ENCODE measurements at regions not wholly inside any gene's neighbourhood (a gene's known extent, or its start where the extent isn't known, plus 50 kb on each side); places are given as distances from the start of the nearest gene placed in this dataset.

DNA sequence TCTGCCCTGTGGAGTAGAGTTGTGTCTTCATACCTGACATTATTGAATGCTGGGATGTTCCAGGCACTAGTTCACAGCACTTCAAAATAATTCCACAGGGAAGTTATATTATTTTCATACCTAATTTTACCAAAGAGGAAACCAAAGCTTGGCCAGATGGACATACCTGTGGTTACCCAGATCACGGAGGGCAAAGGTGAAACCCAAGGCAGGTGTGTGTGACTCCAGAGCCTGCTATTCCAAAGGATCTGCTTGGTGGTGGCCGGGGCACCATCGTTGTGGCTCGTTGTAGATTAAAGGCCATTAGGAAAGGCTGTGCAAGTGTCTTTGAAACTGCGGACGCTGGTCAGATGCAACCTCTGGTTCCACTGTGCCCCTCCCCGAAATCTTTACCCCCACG lies 108.6 kb downstream of the ZBTB18 start:
- Histone ChIP-seq H3K9ac (ENCODE audit: low read depth, low read length) (no peak overlapping the region), H3K4me3 (ENCODE audit: low read length) (no peak overlapping the region), H3K36me3 (ENCODE audit: insufficient read depth, low read depth, low read length) (no peaks in the 10 kb centered on the region), H3K27me3 (ENCODE audit: insufficient read depth, low read length) (no peaks in the 10 kb centered on the region), H3K27ac (ENCODE audit: low read length) (no peak overlapping the region), H3K4me1 (ENCODE audit: insufficient read depth, low read length) (peaks cover 31% of the 10 kb centered on the region), H3K9me3 (ENCODE audit: insufficient read depth, low read depth, low read length) (no peaks in the 10 kb centered on the region)

DNA sequence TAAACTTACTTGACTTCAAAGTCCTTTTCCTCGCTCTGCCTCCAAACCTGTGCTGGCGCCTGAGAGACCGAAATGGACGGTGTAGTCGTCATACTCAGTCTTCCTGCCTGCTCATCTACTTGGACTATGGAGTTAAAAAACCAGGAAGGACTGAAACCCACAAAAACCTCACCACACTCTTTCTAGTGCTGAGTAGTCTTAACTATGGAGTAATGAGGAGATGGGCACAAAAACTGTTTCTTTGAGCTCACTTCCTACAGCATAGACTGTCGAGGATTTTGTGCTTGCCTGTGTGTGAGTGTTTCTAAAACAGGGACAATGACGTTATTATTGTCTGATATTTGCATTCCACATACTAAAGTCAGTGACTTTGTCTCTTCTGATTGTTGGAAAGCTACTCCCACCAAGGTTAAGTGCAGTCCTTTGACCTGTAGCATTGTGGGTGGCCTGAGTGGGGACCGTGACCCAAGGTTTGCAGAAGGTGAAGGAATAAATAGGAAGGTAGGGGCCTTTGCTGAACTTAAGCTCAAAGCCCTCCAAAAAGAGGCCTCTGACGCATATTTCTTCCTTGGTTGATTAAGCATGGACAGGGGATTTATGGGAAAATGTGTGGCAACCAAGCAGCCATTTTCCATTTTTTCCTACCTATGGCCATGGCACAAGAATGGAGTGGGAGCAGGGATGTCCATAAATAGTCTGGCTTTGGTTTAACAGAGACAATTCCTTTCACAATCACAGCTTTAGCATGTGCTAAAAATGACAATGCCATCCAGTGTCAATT lies 109.6 kb downstream of the ZBTB18 start:
- H3K4me1 ChIP-seq (ENCODE audit: insufficient read depth, low read length) = peaks cover 31% of the 10 kb centered on the region
- H3K36me3 ChIP-seq (ENCODE audit: insufficient read depth, low read depth, low read length) = no peaks in the 10 kb centered on the region
- H3K9me3 ChIP-seq (ENCODE audit: insufficient read depth, low read depth, low read length) = no peaks in the 10 kb centered on the region
- no peaks in the 10 kb centered on the region for H3K27me3 ChIP-seq (ENCODE audit: insufficient read depth, low read length)
- no peak overlapping the region for H3K9ac ChIP-seq (ENCODE audit: low read depth, low read length)
- H3K27ac ChIP-seq (ENCODE audit: low read length) = no peak overlapping the region
- no peak overlapping the region for H3K4me3 ChIP-seq (ENCODE audit: low read length)

DNA sequence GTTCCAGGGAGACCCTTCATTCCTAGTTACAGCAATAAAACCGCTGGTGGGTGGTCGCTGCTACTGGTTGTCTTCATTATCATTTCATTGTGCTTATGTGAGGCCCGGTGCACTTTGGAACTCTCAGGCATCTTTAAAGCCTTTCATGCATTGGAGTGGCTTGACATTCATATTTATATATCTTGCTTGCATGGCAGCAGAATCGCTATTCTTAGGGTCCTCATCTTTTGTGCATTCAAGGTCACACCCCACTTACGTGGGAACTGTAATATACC lies 110.1 kb downstream of the ZBTB18 start:
- Histone ChIP-seq H3K4me3 (ENCODE audit: low read length) (no peak overlapping the region), H3K9me3 (ENCODE audit: insufficient read depth, low read depth, low read length) (no peaks in the 10 kb centered on the region), H3K27ac (ENCODE audit: low read length) (no peak overlapping the region), H3K9ac (ENCODE audit: low read depth, low read length) (no peak overlapping the region), H3K36me3 (ENCODE audit: insufficient read depth, low read depth, low read length) (no peaks in the 10 kb centered on the region), H3K27me3 (ENCODE audit: insufficient read depth, low read length) (no peaks in the 10 kb centered on the region), H3K4me1 (ENCODE audit: insufficient read depth, low read length) (peaks cover 31% of the 10 kb centered on the region)

DNA sequence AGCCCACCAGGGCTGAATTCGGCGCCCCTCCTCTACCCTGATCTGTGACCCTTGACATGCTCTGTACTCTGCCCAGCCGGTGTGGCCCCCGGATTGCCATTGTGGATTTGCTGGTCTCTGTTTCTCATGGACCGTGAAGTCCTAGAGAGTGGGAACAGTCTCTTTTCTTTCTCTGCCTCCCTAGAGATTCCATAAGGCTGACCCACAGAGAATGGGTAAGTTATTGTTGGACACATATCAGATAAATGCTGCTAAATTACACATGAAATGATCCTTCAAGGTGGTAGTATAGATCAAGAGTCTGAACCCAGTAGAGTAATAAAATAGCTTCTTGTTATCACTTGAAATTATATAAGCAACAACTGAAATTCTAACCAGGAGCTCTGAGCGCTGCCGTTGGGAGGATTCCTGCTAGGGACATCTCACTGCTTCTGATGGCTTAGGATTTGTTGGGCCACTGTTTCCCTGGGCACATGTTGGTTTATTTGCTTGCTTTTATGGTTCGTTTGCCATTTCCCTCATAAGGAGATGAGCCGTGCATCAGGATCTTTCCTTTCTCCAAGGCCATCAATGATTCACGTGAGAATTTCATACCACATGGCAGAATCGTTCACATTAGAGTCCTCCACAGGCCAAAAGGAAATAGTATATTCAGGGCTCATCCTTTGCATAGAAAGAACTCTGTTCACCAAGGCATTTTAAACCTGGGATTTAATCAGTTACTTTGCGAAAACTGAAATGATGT lies 111.9 kb downstream of the ZBTB18 start:
- Histone ChIP-seq H3K4me3 (ENCODE audit: low read length) (no peak overlapping the region), H3K27me3 (ENCODE audit: insufficient read depth, low read length) (no peaks in the 10 kb centered on the region), H3K36me3 (ENCODE audit: insufficient read depth, low read depth, low read length) (no peaks in the 10 kb centered on the region), H3K27ac (ENCODE audit: low read length) (no peak overlapping the region), H3K9me3 (ENCODE audit: insufficient read depth, low read depth, low read length) (no peaks in the 10 kb centered on the region), H3K9ac (ENCODE audit: low read depth, low read length) (0 out of 2 replicates have a peak overlapping the region, but pooled peaks have one; percentile 44), H3K4me1 (ENCODE audit: insufficient read depth, low read length) (peaks cover 31% of the 10 kb centered on the region)

DNA sequence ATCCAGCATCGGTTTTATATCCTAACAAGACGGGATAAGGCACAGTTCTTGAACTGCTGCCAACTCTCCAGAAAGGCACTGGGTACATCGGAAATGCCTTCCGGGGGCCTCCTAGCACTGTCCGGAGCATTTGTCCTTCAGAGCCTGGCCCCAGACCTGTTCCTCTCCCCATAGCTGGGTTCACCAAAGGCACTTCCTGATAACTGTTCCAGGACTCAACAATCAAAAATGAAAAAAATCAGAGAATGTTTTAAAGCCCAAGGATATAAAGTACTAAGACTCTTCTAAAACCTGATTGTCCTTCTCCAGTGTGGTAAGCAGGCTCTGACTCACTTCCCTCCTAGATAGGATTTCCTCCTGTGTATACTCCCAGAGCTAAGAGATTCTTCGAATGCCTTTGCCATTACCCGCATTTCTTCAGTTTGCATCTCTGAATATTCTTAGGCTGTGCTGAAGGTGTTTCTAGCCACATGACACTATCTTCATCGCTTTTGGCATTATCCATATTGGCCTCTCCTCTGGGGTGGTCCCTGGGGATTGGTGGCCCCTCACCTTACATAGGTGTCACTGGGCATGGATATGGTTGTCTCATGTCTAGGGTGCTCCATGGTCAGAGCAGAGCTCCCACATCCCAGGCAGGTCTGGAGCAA lies 112.9 kb downstream of the ZBTB18 start:
- Histone ChIP-seq H3K4me3 (ENCODE audit: low read length) (peak overlapping the region; percentile 8; the same call in 1 of the 2 replicates), H3K9me3 (ENCODE audit: insufficient read depth, low read depth, low read length) (no peaks in the 10 kb centered on the region), H3K36me3 (ENCODE audit: insufficient read depth, low read depth, low read length) (no peaks in the 10 kb centered on the region), H3K27me3 (ENCODE audit: insufficient read depth, low read length) (no peaks in the 10 kb centered on the region), H3K4me1 (ENCODE audit: insufficient read depth, low read length) (peaks cover 31% of the 10 kb centered on the region), H3K9ac (ENCODE audit: low read depth, low read length) (0 out of 2 replicates have a peak overlapping the region, but pooled peaks have one; percentile 44), H3K27ac (ENCODE audit: low read length) (peak overlapping the region; percentile 51)

DNA sequence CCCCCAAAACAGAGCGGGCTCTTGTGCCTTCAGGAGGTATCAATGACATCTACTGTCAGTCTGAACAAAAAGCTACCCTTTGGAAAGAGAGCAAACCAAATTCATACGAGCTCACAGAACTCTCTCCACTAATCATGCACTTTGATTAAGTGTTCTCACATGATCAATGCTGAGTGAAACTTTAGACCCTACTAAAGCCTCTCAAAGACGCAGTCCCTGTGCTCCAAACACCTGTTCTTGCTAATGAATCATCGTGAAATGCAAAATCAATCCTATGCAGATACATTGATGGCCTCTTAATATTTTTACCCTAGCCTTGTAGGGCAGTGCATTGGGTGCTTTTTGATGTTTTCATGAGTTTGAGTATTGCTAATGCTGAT lies 113.4 kb downstream of the ZBTB18 start:
- Histone ChIP-seq H3K9me3 (ENCODE audit: insufficient read depth, low read depth, low read length) (no peaks in the 10 kb centered on the region), H3K4me1 (ENCODE audit: insufficient read depth, low read length) (peaks cover 31% of the 10 kb centered on the region), H3K27ac (ENCODE audit: low read length) (no peak overlapping the region), H3K4me3 (ENCODE audit: low read length) (no peak overlapping the region), H3K36me3 (ENCODE audit: insufficient read depth, low read depth, low read length) (no peaks in the 10 kb centered on the region), H3K9ac (ENCODE audit: low read depth, low read length) (no peak overlapping the region), H3K27me3 (ENCODE audit: insufficient read depth, low read length) (no peaks in the 10 kb centered on the region)

DNA sequence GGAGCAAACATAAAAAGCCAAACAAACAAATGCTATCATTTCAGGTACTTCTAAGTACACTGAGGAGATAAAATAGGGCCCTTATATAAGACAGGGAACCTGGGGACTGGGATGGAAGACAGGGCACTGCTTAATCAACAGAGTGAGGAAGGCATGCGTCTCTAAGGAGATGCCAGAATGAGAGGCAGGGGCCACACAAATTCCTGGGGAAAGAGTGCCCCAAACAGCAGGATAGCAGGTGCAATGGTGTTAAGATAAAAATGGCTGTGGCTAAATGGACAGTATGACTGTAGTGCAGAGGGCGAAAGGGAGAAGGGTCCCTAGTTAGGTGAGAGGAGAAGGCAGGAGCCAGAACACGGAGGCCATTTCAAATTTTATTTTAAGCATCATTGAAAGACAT lies 113.9 kb downstream of the ZBTB18 start:
- Histone ChIP-seq H3K9ac (ENCODE audit: low read depth, low read length) (no peak overlapping the region), H3K36me3 (ENCODE audit: insufficient read depth, low read depth, low read length) (no peaks in the 10 kb centered on the region), H3K4me1 (ENCODE audit: insufficient read depth, low read length) (peaks cover 31% of the 10 kb centered on the region), H3K4me3 (ENCODE audit: low read length) (no peak overlapping the region), H3K27ac (ENCODE audit: low read length) (no peak overlapping the region), H3K9me3 (ENCODE audit: insufficient read depth, low read depth, low read length) (no peaks in the 10 kb centered on the region), H3K27me3 (ENCODE audit: insufficient read depth, low read length) (no peaks in the 10 kb centered on the region)

DNA sequence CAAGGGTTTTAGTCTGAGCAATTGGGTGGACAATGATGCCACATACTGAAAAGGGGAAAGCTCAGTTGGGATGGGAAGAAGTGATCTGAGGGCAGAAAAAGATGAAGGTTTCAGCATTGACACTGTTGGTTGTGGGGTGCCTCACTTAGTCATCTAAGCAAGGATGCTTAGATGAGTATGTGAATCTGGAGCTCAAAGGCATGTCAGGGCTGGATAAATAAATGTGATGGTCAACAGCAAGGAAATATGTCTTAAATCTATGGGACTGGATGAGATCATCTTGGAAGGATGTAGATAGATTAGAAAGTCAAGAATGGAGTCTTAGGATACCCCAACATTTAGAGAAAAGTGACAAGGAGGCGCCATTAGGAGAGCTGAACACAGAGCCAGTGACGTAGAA lies 114.6 kb downstream of the ZBTB18 start:
- Histone ChIP-seq H3K4me1 (ENCODE audit: insufficient read depth, low read length) (peaks cover 27% of the 10 kb centered on the region), H3K36me3 (ENCODE audit: insufficient read depth, low read depth, low read length) (no peaks in the 10 kb centered on the region), H3K9ac (ENCODE audit: low read depth, low read length) (no peak overlapping the region), H3K27ac (ENCODE audit: low read length) (no peak overlapping the region), H3K4me3 (ENCODE audit: low read length) (no peak overlapping the region), H3K27me3 (ENCODE audit: insufficient read depth, low read length) (no peaks in the 10 kb centered on the region), H3K9me3 (ENCODE audit: insufficient read depth, low read depth, low read length) (no peaks in the 10 kb centered on the region)

DNA sequence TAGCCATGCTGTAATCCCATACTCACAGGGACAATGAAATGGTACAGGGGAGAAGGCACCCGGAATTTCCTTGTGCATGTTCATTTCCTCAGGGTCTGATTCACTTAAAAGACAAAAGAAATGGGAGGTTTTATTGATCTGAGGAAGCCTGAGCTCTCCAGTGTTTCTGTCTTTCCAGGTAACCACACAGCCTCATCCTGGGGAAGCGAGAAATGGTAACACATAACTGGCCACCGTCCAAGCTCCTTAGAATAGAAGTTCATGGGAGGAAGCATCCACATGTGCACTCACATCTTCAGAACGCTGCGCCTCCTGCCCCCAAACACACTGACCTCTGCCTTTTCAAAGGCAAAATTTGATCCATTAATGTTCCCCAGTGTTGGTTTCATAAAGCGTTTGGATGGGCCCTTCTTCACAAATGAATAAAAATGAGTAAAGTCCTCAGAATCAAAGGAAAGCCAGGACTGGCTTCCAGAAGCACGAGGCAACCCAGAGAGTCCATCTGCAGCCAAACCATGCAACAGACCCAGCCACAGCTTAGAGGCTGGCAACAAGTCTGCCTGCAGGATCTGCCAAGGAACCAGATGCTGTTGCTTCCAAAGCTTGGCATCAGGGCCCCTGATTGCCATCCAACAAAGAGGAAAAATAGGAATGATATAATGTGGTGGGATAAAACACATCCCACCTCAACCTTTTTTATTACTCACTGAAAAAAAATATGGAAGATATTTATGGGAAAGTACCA lies 120.3 kb downstream of the ZBTB18 start:
- Histone ChIP-seq H3K4me3 (ENCODE audit: low read length) (no peak overlapping the region), H3K27ac (ENCODE audit: low read length) (no peak overlapping the region), H3K9ac (ENCODE audit: low read depth, low read length) (no peak overlapping the region), H3K9me3 (ENCODE audit: insufficient read depth, low read depth, low read length) (no peaks in the 10 kb centered on the region; the same call in 1 of the 2 replicates), H3K4me1 (ENCODE audit: insufficient read depth, low read length) (peaks cover 6% of the 10 kb centered on the region; the same call in 1 of the 2 replicates), H3K36me3 (ENCODE audit: insufficient read depth, low read depth, low read length) (no peaks in the 10 kb centered on the region), H3K27me3 (ENCODE audit: insufficient read depth, low read length) (no peaks in the 10 kb centered on the region)

DNA sequence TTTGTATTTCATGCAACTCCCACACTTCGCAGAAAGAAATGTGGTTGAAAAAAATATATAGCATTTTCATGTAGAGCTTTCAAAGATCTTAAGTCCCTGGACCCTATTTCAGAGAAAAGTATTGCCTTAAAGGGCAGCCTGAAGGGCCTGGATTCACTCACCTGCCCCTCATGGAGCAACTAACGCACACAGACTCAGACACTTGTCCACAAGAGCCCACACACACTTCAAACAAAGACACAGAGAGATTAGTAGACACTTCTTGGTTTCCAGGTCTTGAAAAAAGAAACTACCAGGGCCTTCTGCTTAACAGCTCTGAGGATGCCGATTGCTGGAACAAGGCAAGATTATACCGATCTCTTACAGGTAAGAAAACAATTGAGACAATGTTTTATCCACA lies 122.2 kb downstream of the ZBTB18 start:
- H3K36me3 ChIP-seq (ENCODE audit: insufficient read depth, low read depth, low read length) = no peaks in the 10 kb centered on the region
- no peaks in the 10 kb centered on the region; the same call in 1 of the 2 replicates for H3K9me3 ChIP-seq (ENCODE audit: insufficient read depth, low read depth, low read length)
- H3K9ac ChIP-seq (ENCODE audit: low read depth, low read length) = no peak overlapping the region
- H3K4me1 ChIP-seq (ENCODE audit: insufficient read depth, low read length) = peaks cover 6% of the 10 kb centered on the region; the same call in 1 of the 2 replicates
- no peak overlapping the region for H3K4me3 ChIP-seq (ENCODE audit: low read length)
- no peak overlapping the region for H3K27ac ChIP-seq (ENCODE audit: low read length)
- H3K27me3 ChIP-seq (ENCODE audit: insufficient read depth, low read length) = no peaks in the 10 kb centered on the region

DNA sequence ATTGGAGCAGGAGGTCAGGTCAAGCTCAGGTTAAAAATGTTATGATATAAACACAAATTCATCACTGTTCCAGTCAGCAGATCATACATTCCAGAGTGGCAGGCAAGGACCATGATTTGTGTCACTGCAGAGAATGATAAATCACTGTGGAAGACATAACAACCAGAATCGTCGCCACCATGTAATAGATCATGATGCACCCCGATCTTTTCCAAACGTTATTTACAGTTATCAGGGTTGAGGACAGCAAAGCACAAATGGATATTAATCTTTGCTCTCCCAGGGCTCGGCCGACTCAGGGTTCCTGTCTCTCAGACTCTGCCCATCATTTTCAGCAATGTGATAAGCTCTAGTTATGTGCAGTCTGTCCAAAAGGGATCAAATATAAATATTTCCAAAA lies 122.7 kb downstream of the ZBTB18 start:
- H3K36me3 ChIP-seq (ENCODE audit: insufficient read depth, low read depth, low read length) = no peaks in the 10 kb centered on the region
- H3K4me1 ChIP-seq (ENCODE audit: insufficient read depth, low read length) = peaks cover 6% of the 10 kb centered on the region; the same call in 1 of the 2 replicates
- H3K4me3 ChIP-seq (ENCODE audit: low read length) = no peak overlapping the region
- no peaks in the 10 kb centered on the region for H3K27me3 ChIP-seq (ENCODE audit: insufficient read depth, low read length)
- H3K9me3 ChIP-seq (ENCODE audit: insufficient read depth, low read depth, low read length) = no peaks in the 10 kb centered on the region; the same call in 1 of the 2 replicates
- H3K9ac ChIP-seq (ENCODE audit: low read depth, low read length) = no peak overlapping the region; the same call in 1 of the 2 replicates
- no peak overlapping the region for H3K27ac ChIP-seq (ENCODE audit: low read length)
